H1 (cell line): ENCODE measurements at regions not wholly inside any gene's neighbourhood (a gene's known extent, or its start where the extent isn't known, plus 50 kb on each side); places are given as distances from the start of the nearest gene placed in this dataset.

Experiments used
- CTCF ChIA-PET: fragments of 300-600 bp; sonication (Branson Sonifier 250); formaldehyde crosslinking; loops from one replicate; lab custom pipeline; 2021; ENCODE audit not compliant: partially characterized antibody; lab: Charles Lee
- POLR2A ChIA-PET: fragments of 300-600 bp; sonication (Branson Sonifier 250); formaldehyde crosslinking; loops from one replicate; lab custom pipeline; 2021; ENCODE audit warnings: inconsistent platforms; ENCODE audit not compliant: partially characterized antibody; lab: Charles Lee
- DNase-seq, 2 experiments: peaks; one replicate each; pipeline versions ENCODE4 v3.0.0 to v3.0.0-alpha.2; 2010 to 2022; ENCODE audit warnings: low spot score in 2 of 2, low read depth in 1 of 2, mixed read lengths in 1 of 2
- FAIRE-seq: peaks from 2 replicates; lab custom pipeline; 2011; peaks lifted over from hg19 to GRCh38; lab: Jason Lieb, UNC
- H2AFZ ChIP-seq: 2 replicates; pipeline ENCODE4 v1.8.1; 2012; ENCODE audit warnings: low read length, inconsistent platforms
- H2AK5ac ChIP-seq: 2 replicates; pipeline ENCODE4 v1.6.1; 2013; ENCODE audit warnings: low read depth, low read length
- H2BK120ac ChIP-seq: replicated peaks from 2 replicates; pipeline ENCODE3; 2013; ENCODE audit warnings: low read depth, low read length, inconsistent platforms
- H2BK12ac ChIP-seq: 2 replicates; pipeline ENCODE4 v1.6.1; 2013; ENCODE audit warnings: low read depth, low read length
- H2BK15ac ChIP-seq: 2 replicates; pipeline ENCODE4 v1.6.1; 2013; ENCODE audit warnings: low read length
- H2BK20ac ChIP-seq: 2 replicates; pipeline ENCODE4 v1.6.1; 2013; ENCODE audit warnings: low read length
- H2BK5ac ChIP-seq: 2 replicates; pipeline ENCODE4 v1.6.1; 2013; ENCODE audit warnings: low read depth, low read length
- H3K14ac ChIP-seq: 2 replicates; pipeline ENCODE4 v1.6.1; 2013; ENCODE audit warnings: inconsistent platforms; ENCODE audit not compliant: insufficient read length
- H3K18ac ChIP-seq: 2 replicates; pipeline ENCODE4 v1.6.1; 2013; ENCODE audit warnings: low read length; ENCODE audit errors: extremely low read depth
- H3K23ac ChIP-seq: 2 replicates; pipeline ENCODE4 v1.6.1; 2013; ENCODE audit warnings: inconsistent platforms; ENCODE audit not compliant: insufficient read length
- H3K23me2 ChIP-seq: 2 replicates; pipeline ENCODE4 v1.6.1; 2013; ENCODE audit warnings: low read depth, low read length
- H3K27ac ChIP-seq: 2 replicates; pipeline ENCODE4 v1.6.1; 2011; ENCODE audit warnings: low read depth, low read length, inconsistent platforms
- H3K27me3 ChIP-seq, 4 experiments: replicated peaks in 1 of 4; 1 replicate in 1 of 4; 2 replicates in 3 of 4; pipeline versions ENCODE4 v1.6.1 to v1.8.1; 2011 to 2013; ENCODE audit warnings: low read length in 3 of 4, mild to moderate bottlenecking in 3 of 4, inconsistent platforms in 2 of 4, mixed read lengths in 2 of 4, moderate library complexity in 1 of 4; ENCODE audit not compliant: control insufficient read depth in 3 of 4, insufficient read depth in 3 of 4; ENCODE audit errors: extremely low read depth in 1 of 4
- H3K36me3 ChIP-seq, 4 experiments: 2 replicates each; pipeline versions ENCODE4 v1.6.1 to v1.8.1; 2011 to 2013; ENCODE audit warnings: mild to moderate bottlenecking in 4 of 4, low read length in 3 of 4, moderate library complexity in 2 of 4, control low read depth in 1 of 4, inconsistent platforms in 1 of 4; ENCODE audit not compliant: insufficient read depth in 4 of 4, control insufficient read depth in 2 of 4
- H3K4ac ChIP-seq: replicated peaks from 2 replicates; pipeline ENCODE3; 2013; ENCODE audit warnings: low read length, low read depth, mixed read lengths, inconsistent platforms; ENCODE audit not compliant: insufficient read length
- H3K4me1 ChIP-seq, 4 experiments: replicated peaks in 1 of 4; 1 replicate in 1 of 4; 2 replicates in 3 of 4; pipeline versions ENCODE4 v1.6.1 to v1.8.1; 2011 to 2013; ENCODE audit warnings: low read length in 3 of 4, inconsistent platforms in 2 of 4, mixed read lengths in 1 of 4; ENCODE audit not compliant: insufficient read depth in 4 of 4, control insufficient read depth in 3 of 4
- H3K4me2 ChIP-seq, 2 experiments: 2 replicates each; pipeline versions ENCODE4 v1.6.1 to v1.8.1; 2011 to 2013; ENCODE audit warnings: low read depth in 2 of 2, low read length in 2 of 2, control low read depth in 1 of 2, inconsistent platforms in 1 of 2, mild to moderate bottlenecking in 1 of 2; ENCODE audit not compliant: insufficient read depth in 1 of 2
- H3K4me3 ChIP-seq, 4 experiments: fragments of 200-600, 300-600 bp in 1 of 4; sonication (generic), shearing (Covaris generic), sonication (Bioruptor Twin) in 1 of 4; 2 replicates each; pipeline versions ENCODE4 v1.5.1 to v1.8.1; 2011 to 2016; ENCODE audit warnings: low read length in 4 of 4, low read depth in 3 of 4, control low read depth in 2 of 4, inconsistent platforms in 2 of 4, mild to moderate bottlenecking in 2 of 4, mixed read lengths in 1 of 4, moderate library complexity in 1 of 4; ENCODE audit not compliant: insufficient read depth in 2 of 4; ENCODE audit errors: extremely low read depth in 1 of 4
- H3K56ac ChIP-seq: replicated peaks from 2 replicates; pipeline ENCODE3; 2013; ENCODE audit warnings: low read depth, mild to moderate bottlenecking, mixed read lengths, low read length, inconsistent platforms; ENCODE audit not compliant: insufficient read length
- H3K79me1 ChIP-seq: 2 replicates; pipeline ENCODE4 v1.6.1; 2013; ENCODE audit warnings: low read depth, low read length, control low read depth
- H3K79me2 ChIP-seq, 2 experiments: 2 replicates each; pipeline versions ENCODE4 v1.6.1 to v1.8.1; 2012 to 2013; ENCODE audit warnings: low read length in 2 of 2, mild to moderate bottlenecking in 2 of 2, inconsistent platforms in 1 of 2; ENCODE audit not compliant: insufficient read depth in 2 of 2, control insufficient read depth in 1 of 2
- H3K9ac ChIP-seq, 4 experiments: replicated peaks in 1 of 4; 1 replicate in 1 of 4; 2 replicates in 3 of 4; pipeline versions ENCODE4 v1.6.1 to v1.8.1; 2011 to 2013; ENCODE audit warnings: low read depth in 3 of 4, low read length in 3 of 4, control low read depth in 2 of 4, mild to moderate bottlenecking in 2 of 4, moderate library complexity in 2 of 4, inconsistent platforms in 1 of 4; ENCODE audit errors: extremely low read depth in 1 of 4
- H3K9me3 ChIP-seq, 2 experiments: 2 replicates each; pipeline versions ENCODE4 v1.6.1 to v1.8.1; 2012 to 2013; ENCODE audit warnings: mild to moderate bottlenecking in 2 of 2, moderate library complexity in 2 of 2, control low read depth in 1 of 2, inconsistent platforms in 1 of 2, low read depth in 1 of 2, low read length in 1 of 2, mixed read lengths in 1 of 2; ENCODE audit not compliant: insufficient read depth in 2 of 2
- H4K20me1 ChIP-seq, 2 experiments: replicated peaks in 1 of 2; 2 replicates each; pipeline versions ENCODE3 to v1.8.1; 2011 to 2013; ENCODE audit warnings: inconsistent platforms in 2 of 2, low read length in 2 of 2, mild to moderate bottlenecking in 1 of 2; ENCODE audit not compliant: insufficient read depth in 2 of 2, control insufficient read depth in 1 of 2
- H4K5ac ChIP-seq: 2 replicates; pipeline ENCODE4 v1.6.1; 2013; ENCODE audit warnings: low read length, low read depth, mixed read lengths, inconsistent platforms; ENCODE audit not compliant: insufficient read length
- H4K8ac ChIP-seq: 2 replicates; pipeline ENCODE4 v1.8.0; 2013; ENCODE audit warnings: mild to moderate bottlenecking, moderate library complexity, low read length, inconsistent platforms; ENCODE audit not compliant: insufficient read depth; ENCODE audit errors: extremely low read depth
- H4K91ac ChIP-seq: replicated peaks from 2 replicates; pipeline ENCODE3; 2013; ENCODE audit warnings: low read length, mixed read lengths, inconsistent platforms; ENCODE audit not compliant: insufficient read length
- JUND ChIP-seq: IDR thresholded peaks from 2 replicates; pipeline ENCODE4 v1.6.1; 2011; ENCODE audit warnings: mild to moderate bottlenecking, improper control_type of control experiment, low read length
- KDM1A ChIP-seq: fragments of 200-600, 300-600 bp; sonication (generic); IDR thresholded peaks from 2 replicates; pipeline ENCODE4 v1.7.1; 2016; ENCODE audit warnings: mild to moderate bottlenecking, low read length, borderline replicate concordance

GRCh38 chr6:71433441-71433840 lies 144.8 kb downstream of the OGFRL1 start:
- ChIA-PET POLR2A (no interaction called here), CTCF (interaction anchor here (0.6 kb wide), 1 partner anchor 35 kb away, joined by 3 read pairs; no protein-coding TSS in a partner anchor)
- no peak for FAIRE-seq

More at GRCh38 chr6:71433441-71433840, 144.8 kb downstream of the OGFRL1 start:
- H3K4me3 ChIP-seq = no peak overlapping the region
- H3K14ac ChIP-seq = no peak overlapping the region
- no peak overlapping the region for H2BK120ac ChIP-seq
- no peak overlapping the region for H3K4me2 ChIP-seq
- no peak overlapping the region for H2BK15ac ChIP-seq
- H3K9ac ChIP-seq = no peak overlapping the region
- H2BK20ac ChIP-seq = no peak overlapping the region
- H4K8ac ChIP-seq = no peak overlapping the region
- H3K79me2 ChIP-seq = no peaks in the 10 kb centered on the region
- no peak overlapping the region for H2BK5ac ChIP-seq
- no peak overlapping the region for H3K23ac ChIP-seq
- H3K4me1 ChIP-seq = no peaks in the 10 kb centered on the region
- H4K20me1 ChIP-seq = no peaks in the 10 kb centered on the region
- H3K23me2 ChIP-seq = no peaks in the 10 kb centered on the region
- H2AFZ ChIP-seq = no peak overlapping the region
- no peak overlapping the region for H3K27ac ChIP-seq
- no peak overlapping the region for H3K18ac ChIP-seq
- H3K4ac ChIP-seq = no peak overlapping the region
- H3K36me3 ChIP-seq = no peaks in the 10 kb centered on the region
- no peak overlapping the region for H2AK5ac ChIP-seq
- TF ChIP-seq JUND (no peak), KDM1A (no peak)
- H3K79me1 ChIP-seq = no peaks in the 10 kb centered on the region
- no peak overlapping the region for H3K56ac ChIP-seq
- H4K5ac ChIP-seq = no peak overlapping the region
- H4K91ac ChIP-seq = no peak overlapping the region
- no peak overlapping the region for H2BK12ac ChIP-seq
- no peak for DNase-seq
- no peaks in the 10 kb centered on the region for H3K9me3 ChIP-seq
- no peaks in the 10 kb centered on the region for H3K27me3 ChIP-seq
